NCI-H187 (cell line): ENCODE measurements at regions not wholly inside any gene's neighbourhood (a gene's known extent, or its start where the extent isn't known, plus 50 kb on each side); places are given as distances from the start of the nearest gene placed in this dataset.
A peak's percentile ranks its signal among the peaks of the same experiment; 100 is the strongest.
"Not testable (repeated sequence)": the region's sequence is repeated elsewhere in the genome, so short reads cannot be mapped to it uniquely, and the experiment has no call there.

Experiments
- DNase-seq, 2 experiments: peaks; one replicate each; lab custom pipeline; 2025; lab: John Stamatoyannopoulos, UW

- no peak for DNase-seq
Observed at GRCh38 chr2:155904720-155905119, 427.8 kb downstream of the NR4A2 start.

DNA sequence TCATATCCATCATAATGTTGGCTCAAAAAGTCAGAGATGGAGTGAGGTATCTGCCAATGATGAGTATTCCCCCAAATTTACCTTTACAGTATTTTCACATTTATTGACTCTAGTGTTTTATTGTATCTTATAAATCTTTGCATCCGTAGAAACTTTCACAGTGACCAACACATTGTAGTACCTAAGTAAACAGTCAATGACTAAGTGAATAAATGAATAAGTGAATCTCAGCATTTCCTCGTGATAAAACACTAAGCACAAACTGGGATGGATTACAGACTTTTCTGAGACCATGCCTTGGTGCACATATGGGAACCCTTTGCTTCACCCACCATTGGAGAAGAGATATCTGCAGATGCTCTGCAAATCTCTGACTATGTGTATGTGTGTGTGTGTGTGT, 429.9 kb downstream of the NR4A2 start:
- no peak for DNase-seq

- DNase-seq = no peak
Observed at GRCh38 chr2:155895016-155895415, 437.5 kb downstream of the NR4A2 start.

DNA sequence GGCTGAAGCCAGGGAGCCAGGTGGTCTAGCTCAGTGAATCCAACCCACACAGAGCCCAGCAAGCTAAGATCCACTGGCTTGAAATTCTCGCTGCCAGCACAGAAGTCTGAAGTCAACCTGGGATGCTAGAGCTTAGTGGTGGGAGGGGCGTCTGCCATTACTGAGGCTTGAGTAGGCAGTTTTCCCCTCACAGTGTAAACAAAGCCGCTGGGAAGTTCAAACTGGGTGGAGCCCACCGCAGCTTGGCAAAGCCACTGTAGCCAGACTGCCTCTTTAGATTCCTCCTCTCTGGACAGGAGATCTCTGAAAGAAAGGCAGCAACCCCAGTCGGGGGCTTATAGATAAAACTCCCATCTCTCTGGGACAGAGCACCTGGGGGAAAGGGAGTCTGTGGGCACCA, 452.1 kb downstream of the NR4A2 start:
- not testable (repeated sequence) for DNase-seq

DNA sequence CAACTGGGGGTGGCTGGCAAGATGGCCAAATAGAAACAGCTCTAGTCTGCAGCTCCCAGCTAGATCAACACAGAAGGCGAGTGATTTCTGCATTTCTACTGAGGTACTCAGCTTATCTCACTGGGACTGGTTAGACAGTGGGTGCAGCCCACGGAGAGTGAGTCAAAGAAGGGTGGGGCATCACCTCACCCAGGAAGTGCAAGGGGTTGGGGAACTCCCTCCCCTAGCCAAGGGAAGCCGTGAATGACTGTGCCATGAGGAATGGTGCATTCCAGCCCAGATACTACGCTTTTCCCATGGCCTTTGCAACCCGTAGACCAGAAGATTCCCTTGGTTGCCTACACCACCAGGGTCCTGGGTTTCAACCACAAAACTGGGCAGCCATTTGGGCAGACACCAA, 452.6 kb downstream of the NR4A2 start:
- not testable (repeated sequence) for DNase-seq

DNA sequence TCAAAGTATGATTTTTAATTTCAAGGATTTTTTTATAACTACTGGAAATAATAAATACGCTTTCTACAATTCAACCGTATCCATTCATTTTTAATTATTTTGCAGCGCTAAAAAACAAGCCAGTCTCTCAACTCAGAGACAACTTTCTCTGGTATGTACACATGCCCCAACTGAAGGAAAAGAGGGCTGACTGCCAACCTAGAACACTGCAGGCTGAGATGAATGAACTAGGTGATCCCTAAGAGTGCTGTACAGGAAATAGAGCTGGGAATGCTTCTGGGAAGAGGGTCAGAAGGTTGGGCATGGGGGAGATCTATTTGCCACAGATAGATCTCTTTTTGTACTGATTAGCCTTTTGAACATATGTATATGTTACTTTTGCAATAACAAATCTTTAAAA, 460.1 kb downstream of the NR4A2 start:
- DNase-seq = no peak

GRCh38 chr2:155871940-155872339, 460.6 kb downstream of the NR4A2 start:
- DNase-seq = no peak

DNA sequence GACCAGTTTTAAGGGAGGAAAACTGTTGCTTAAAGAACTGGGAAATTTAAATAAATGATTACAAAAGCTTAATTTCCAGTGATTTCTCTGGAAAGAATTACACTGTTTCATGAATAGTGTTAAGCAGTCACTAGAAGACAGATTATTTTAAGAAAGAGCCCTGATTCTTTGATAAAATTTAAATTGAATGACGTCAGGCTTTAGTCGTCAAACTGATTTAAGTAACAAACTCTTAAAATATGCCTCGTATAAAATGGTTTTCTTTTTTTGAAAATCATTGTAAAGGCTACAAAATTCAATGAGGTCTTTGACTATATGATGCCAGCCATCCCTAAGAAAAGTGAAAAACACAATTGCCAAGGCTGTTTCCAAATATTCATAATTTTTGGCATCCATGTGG, 465.0 kb downstream of the NR4A2 start:
- no peak for DNase-seq

DNA sequence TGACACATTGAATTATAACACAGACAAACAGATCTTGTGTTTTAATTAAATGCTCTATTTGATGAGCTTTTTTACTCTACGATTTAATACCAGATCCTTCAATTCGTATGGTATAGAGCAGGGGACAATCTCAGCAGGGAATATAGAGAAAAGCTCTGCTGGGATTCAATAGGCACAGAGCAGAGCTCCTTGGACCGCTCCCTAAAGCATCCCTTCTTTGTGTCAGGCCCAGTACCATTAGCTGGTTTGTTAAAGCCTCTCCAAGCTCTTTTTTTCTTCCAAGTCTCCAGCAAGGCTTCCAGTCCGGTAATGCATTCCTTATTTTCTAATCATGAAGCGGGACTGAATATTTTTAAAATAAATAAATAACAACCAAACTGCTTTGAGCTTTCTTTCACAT, 466.0 kb downstream of the NR4A2 start:
- no peak for DNase-seq

- no peak for DNase-seq
Observed at GRCh38 chr2:155852156-155852555, 480.4 kb downstream of the NR4A2 start.

- DNase-seq = no peak
Observed at GRCh38 chr2:155846259-155846658, 486.3 kb downstream of the NR4A2 start.

- DNase-seq = no peak
Observed at GRCh38 chr2:155844461-155844860, 488.1 kb downstream of the NR4A2 start.

- no peak for DNase-seq
Observed at GRCh38 chr2:155842103-155842502, 490.4 kb downstream of the NR4A2 start.

DNA sequence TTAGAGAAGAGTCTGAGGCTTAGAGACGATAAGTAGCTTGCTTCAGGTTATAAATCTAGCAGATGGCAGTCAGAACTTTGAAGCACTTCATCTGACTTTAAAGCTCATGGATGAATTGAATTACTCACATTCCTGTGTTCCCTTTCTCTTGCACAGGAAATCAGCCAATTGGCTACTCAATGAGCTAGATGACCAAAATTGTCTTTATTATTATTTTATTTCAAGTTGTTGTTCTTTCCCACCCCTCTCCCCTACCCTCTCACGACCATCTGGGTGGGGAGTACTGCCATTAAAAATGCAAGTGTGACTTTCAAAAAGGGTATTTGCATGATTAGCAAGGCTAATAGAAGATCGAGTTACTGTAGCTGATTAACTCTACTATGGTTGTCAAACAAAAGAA, 491.1 kb downstream of the NR4A2 start:
- no peak for DNase-seq

DNA sequence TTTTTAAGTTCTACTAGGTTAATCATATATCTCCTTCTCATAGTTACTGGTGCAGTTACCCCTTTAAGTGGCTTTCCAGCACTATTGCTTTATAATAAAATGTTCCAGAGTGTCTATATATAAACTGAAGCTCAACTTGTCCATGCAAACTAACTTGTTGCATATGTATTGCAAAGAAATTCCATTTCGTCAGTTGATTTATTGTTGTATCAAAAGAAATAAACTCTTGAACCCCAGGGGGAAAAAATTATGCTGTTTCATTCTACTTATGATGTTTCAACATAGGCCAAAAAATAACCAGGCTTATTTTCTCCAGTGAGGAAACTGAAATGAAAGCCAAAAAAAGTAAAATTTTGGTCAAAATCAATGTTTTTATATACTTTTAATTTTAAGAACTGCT, 491.9 kb downstream of the NR4A2 start:
- no peak for DNase-seq

DNA sequence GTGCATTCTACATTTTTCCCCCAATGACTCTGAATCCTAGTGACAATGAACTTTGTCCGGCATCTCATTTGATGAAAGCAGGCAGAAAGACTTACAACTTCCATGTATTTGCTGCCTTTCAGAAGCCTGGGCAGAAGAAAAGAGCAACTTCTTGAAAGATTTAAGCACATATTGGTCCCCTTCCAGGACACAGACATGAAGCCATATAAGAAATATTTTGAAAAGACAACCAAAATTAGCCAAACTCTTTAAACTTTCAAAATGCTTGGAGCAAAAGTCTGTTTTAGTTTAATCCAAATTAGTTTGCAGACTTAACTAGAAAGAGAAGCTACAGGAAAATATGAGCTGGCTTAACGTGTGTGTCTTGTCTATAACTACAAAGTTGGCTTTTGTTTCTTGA, 492.5 kb downstream of the NR4A2 start:
- no peak for DNase-seq

GRCh38 chr2:155839436-155839835, 493.1 kb downstream of the NR4A2 start:
- no peak for DNase-seq

DNA sequence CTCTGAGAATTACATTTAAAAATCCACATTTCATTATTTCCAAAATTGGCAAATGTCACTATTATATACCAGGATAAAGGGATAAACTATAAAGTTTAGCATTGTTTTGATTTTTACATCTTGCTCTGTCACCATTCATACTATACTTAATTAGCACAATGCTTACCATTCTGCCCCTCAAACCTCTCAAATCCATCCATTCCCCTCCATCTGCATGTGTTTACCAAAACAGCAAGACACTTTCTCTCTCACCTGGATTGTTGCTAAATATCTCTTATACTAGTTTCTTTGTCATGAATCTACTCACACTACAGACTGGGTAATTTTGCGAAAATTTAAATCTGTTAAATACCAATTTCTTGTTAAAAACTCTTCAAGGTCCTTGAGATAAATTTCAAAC, 496.1 kb downstream of the NR4A2 start:
- DNase-seq = no peak

- no peak for DNase-seq
Observed at GRCh38 chr2:155830817-155831579, 501.5 kb downstream of the NR4A2 start.

- DNase-seq = no peak
Observed at GRCh38 chr2:155830351-155830750, 502.2 kb downstream of the NR4A2 start.

DNA sequence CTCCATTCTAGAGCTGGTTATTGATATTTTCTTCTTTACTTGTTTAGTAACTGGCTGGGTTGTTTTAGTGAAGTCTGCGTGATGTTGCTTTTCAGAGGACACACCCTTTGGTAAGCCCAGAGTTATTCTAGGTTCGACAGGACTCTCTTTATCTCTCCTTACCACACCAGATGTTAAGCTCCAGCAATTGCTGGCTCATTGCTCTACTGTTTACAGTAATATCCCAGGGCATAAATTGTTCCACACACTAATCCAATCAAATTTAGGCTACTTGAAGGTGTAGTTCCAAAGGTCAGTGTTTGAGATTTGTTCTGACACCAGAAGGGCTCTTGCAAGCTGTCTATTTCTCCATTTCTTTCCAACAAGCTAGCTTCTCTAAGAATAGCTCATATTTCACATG, 506.6 kb downstream of the NR4A2 start:
- DNase-seq = no peak

GRCh38 chr2:155815851-155816250, 516.7 kb downstream of the NR4A2 start:
- peak in 1 of 2 experiments; percentile 38 for DNase-seq

DNA sequence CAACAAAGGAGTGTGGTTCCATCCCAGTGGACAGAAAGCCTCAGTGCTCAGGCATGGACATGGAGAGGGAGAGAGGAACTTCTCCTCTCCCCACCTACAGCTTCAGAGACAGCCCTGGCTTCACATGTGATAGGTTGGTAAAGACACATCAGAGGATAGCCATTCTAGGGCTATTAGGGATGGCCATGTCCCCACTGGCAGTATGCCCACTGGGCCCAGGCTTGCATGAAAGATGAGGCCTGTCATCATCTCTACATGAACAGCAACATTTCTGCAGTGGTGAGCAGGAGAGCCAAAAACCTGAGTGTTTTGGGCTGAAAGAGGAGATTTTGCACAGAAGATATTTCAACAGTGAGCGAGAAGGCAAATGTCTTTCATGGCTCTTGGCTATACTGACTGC, 517.2 kb downstream of the NR4A2 start:
- no peak for DNase-seq

- no peak for DNase-seq
Observed at GRCh38 chr2:155810411-155810810, 522.1 kb downstream of the NR4A2 start.
